ENCODE measurements at regions not wholly inside any gene's neighbourhood (a gene's known extent, or its start where the extent isn't known, plus 50 kb on each side); places are given as distances from the start of the nearest gene placed in this dataset.

GRCh38 chr14:30118992-30119640, 191.5 kb upstream of the PRKD1 start:
- TF ChIP-seq EP300 (IDR thresholded peaks at IDR 0.05) (no peak), POLR2AphosphoS5 (IDR thresholded peaks at IDR 0.05) (no peak), CTCF (IDR thresholded peaks at IDR 0.05) (no peak), POLR2A (IDR thresholded peaks at IDR 0.05) (no peak)
- H3K36me3 ChIP-seq: no peaks in the 10 kb centered on the region
- DNase-seq (peak in 1 of 2 donors; percentile 21), ATAC-seq (ENCODE audit: low FRiP score in 2 of 2) (no peak)
- H3K27me3 ChIP-seq: no peaks in the 10 kb centered on the region
- no peaks in the 10 kb centered on the region for H3K9me3 ChIP-seq
- H3K27ac ChIP-seq: no peak overlapping the region
- H3K4me1 ChIP-seq: no peaks in the 10 kb centered on the region
- 57 to 61% methylated on average over 2 of the region's 2 CpGs for WGBS, 2 donors
- no peak overlapping the region for H3K4me3 ChIP-seq

GRCh38 chr14:30125322-30125979, 197.8 kb upstream of the PRKD1 start:
- H3K36me3 ChIP-seq: no peaks in the 10 kb centered on the region
- H3K27me3 ChIP-seq: no peaks in the 10 kb centered on the region
- H3K9me3 ChIP-seq: no peaks in the 10 kb centered on the region
- TF ChIP-seq CTCF (IDR thresholded peaks at IDR 0.05): no peak
- TF ChIP-seq EP300 (IDR thresholded peaks at IDR 0.05): no peak
- no peak for TF ChIP-seq POLR2AphosphoS5 (IDR thresholded peaks at IDR 0.05)
- no peak for TF ChIP-seq POLR2A (IDR thresholded peaks at IDR 0.05)
- H3K27ac ChIP-seq: no peak overlapping the region
- no peak for ATAC-seq (ENCODE audit: low FRiP score in 2 of 2)
- DNase-seq: no peak
- H3K4me3 ChIP-seq: no peak overlapping the region
- H3K4me1 ChIP-seq: no peaks in the 10 kb centered on the region
- WGBS, 2 donors: 85 to 87% methylated on average over 2 of the region's 2 CpGs

GRCh38 chr14:30129807-30130206, 202.2 kb upstream of the PRKD1 start:
- 60 to 61% methylated on average over 3 to 4 of the region's 4 CpGs for WGBS, 2 donors

GRCh38 chr14:30131581-30132097, 204.0 kb upstream of the PRKD1 start:
- Histone ChIP-seq H3K36me3 (no peaks in the 10 kb centered on the region), H3K27me3 (no peaks in the 10 kb centered on the region), H3K9me3 (no peaks in the 10 kb centered on the region), H3K27ac (no peak overlapping the region), H3K4me1 (no peaks in the 10 kb centered on the region), H3K4me3 (no peak overlapping the region)
- no peak for TF ChIP-seq POLR2AphosphoS5 (IDR thresholded peaks at IDR 0.05)
- TF ChIP-seq EP300 (IDR thresholded peaks at IDR 0.05): no peak
- TF ChIP-seq CTCF (IDR thresholded peaks at IDR 0.05): no peak
- TF ChIP-seq POLR2A (IDR thresholded peaks at IDR 0.05): no peak
- DNase-seq: no peak
- ATAC-seq (ENCODE audit: low FRiP score in 2 of 2): no peak
- WGBS, 2 donors: 75 to 78% methylated on average over 5 of the region's 5 CpGs

More at GRCh38 chr14:30129807-30130206, 202.2 kb upstream of the PRKD1 start:
- no peak for TF ChIP-seq POLR2AphosphoS5 (IDR thresholded peaks at IDR 0.05)
- no peak for TF ChIP-seq CTCF (IDR thresholded peaks at IDR 0.05)
- TF ChIP-seq POLR2A (IDR thresholded peaks at IDR 0.05): no peak
- no peak for TF ChIP-seq EP300 (IDR thresholded peaks at IDR 0.05)
- DNase-seq (no peak), ATAC-seq (ENCODE audit: low FRiP score in 2 of 2) (no peak)
- no peaks in the 10 kb centered on the region for H3K9me3 ChIP-seq
- H3K4me1 ChIP-seq: no peaks in the 10 kb centered on the region
- no peak overlapping the region for H3K27ac ChIP-seq
- H3K4me3 ChIP-seq: no peak overlapping the region
- no peaks in the 10 kb centered on the region for H3K36me3 ChIP-seq
- H3K27me3 ChIP-seq: no peaks in the 10 kb centered on the region

All from upper lobe of left lung (tissue), 6 donors.